Caco-2 (cell line): ENCODE measurements at regions not wholly inside any gene's neighbourhood (a gene's known extent, or its start where the extent isn't known, plus 50 kb on each side); places are given as distances from the start of the nearest gene placed in this dataset.

Source experiments
- BruUV-seq: library from RNA; stranded (reverse); fragments of 400-500 nt; replicated peaks from 2 replicates; lab custom pipeline; 2021; lab: Mats Ljungman, UMichigan
- CTCF ChIA-PET: fragments of 300-600 bp; sonication (Branson Sonifier 250); formaldehyde crosslinking; loops from one replicate; lab custom pipeline; 2022; ENCODE audit warnings: antibody characterized with exemption; lab: Charles Lee
- POLR2A ChIA-PET: fragments of 300-600 bp; sonication (Branson Sonifier 250); formaldehyde crosslinking; loops from one replicate; lab custom pipeline; 2022; ENCODE audit warnings: antibody characterized with exemption; lab: Charles Lee
- DNase-seq, 2 experiments: peaks; one replicate each; pipeline versions ENCODE4 v3.0.0 to v3.0.0-alpha.2; 2020 to 2022
- H3K27me3 ChIP-seq: replicated peaks from 2 replicates; pipeline ENCODE4 v1.6.0; 2011; ENCODE audit warnings: low read length; ENCODE audit not compliant: control insufficient read depth, insufficient read depth
- H3K36me3 ChIP-seq: 2 replicates; pipeline ENCODE4 v1.5.1; 2011; ENCODE audit warnings: low read length; ENCODE audit not compliant: control insufficient read depth, insufficient read depth
- H3K4me1 ChIP-seq: fragments of 250-450 bp; sonication (Bioruptor Pico); 2 replicates; pipeline ENCODE4 v1.5.1; 2020; ENCODE audit warnings: mild to moderate bottlenecking
- H3K4me3 ChIP-seq: 2 replicates; pipeline ENCODE4 v1.5.1; 2011; ENCODE audit warnings: low read depth, mild to moderate bottlenecking, control low read depth, low read length
- H3K9me3 ChIP-seq: fragments of 250-450 bp; sonication (Bioruptor Pico); 2 replicates; pipeline ENCODE4 v1.5.1; 2020; ENCODE audit warnings: mild to moderate bottlenecking, moderate library complexity
- H3K27ac Mint-ChIP-seq: one replicate; pipeline ENCODE4 v1.8.0; 2022; ENCODE audit warnings: mixed read lengths; ENCODE audit not compliant: unreplicated experiment
- H3K27me3 Mint-ChIP-seq: one replicate; pipeline ENCODE4 v1.8.0; 2022; ENCODE audit warnings: mixed read lengths; ENCODE audit not compliant: insufficient read depth, unreplicated experiment
- H3K36me3 Mint-ChIP-seq: one replicate; pipeline ENCODE4 v1.8.0; 2022; ENCODE audit warnings: mild to moderate bottlenecking, mixed read lengths; ENCODE audit not compliant: insufficient read depth, unreplicated experiment
- H3K4me1 Mint-ChIP-seq: one replicate; pipeline ENCODE4 v1.8.0; 2022; ENCODE audit warnings: low read depth, mixed read lengths; ENCODE audit not compliant: unreplicated experiment
- H3K4me3 Mint-ChIP-seq: one replicate; pipeline ENCODE4 v1.8.0; 2022; ENCODE audit warnings: mild to moderate bottlenecking, moderate library complexity, mixed read lengths; ENCODE audit not compliant: unreplicated experiment
- H3K9me3 Mint-ChIP-seq: one replicate; pipeline ENCODE4 v1.8.0; 2022; ENCODE audit warnings: mixed read lengths; ENCODE audit not compliant: unreplicated experiment
- CTCF ChIP-seq, 2 experiments: fragments of 200-600 bp in 1 of 2; IDR thresholded peaks; 1 replicate in 1 of 2; 2 replicates in 1 of 2; pipeline versions ENCODE4 v1.5.1 to v1.8.0; 2011 to 2022; ENCODE audit warnings: antibody characterized with exemption in 1 of 2, control low read depth in 1 of 2, inconsistent platforms in 1 of 2, low read depth in 1 of 2, low read length in 1 of 2, mild to moderate bottlenecking in 1 of 2, moderate library complexity in 1 of 2; ENCODE audit not compliant: insufficient read depth in 1 of 2, severe bottlenecking in 1 of 2, unreplicated experiment in 1 of 2
- intact Hi-C: fragments of 100-400 bp; cut with micrococcal nuclease; formaldehyde crosslinking; loops from one replicate; pipeline ENCODE4 v1.10.0; 2022; ENCODE audit not compliant: unreplicated experiment

- CTCF ChIA-PET, result no interaction called here
- BruUV-seq, result no TSS peak
- no peak overlapping the region for H3K27ac Mint-ChIP-seq
Measured at GRCh38 chr2:104462731-104463130, 391.2 kb upstream of the POU3F3 start.

GRCh38 chr2:104465981-104466380, 387.9 kb upstream of the POU3F3 start:
- H3K27ac Mint-ChIP-seq, result no peak overlapping the region
- ChIA-PET POLR2A (no interaction called here), CTCF (no interaction called here)
- H3K9me3 Mint-ChIP-seq, result no peaks in the 10 kb centered on the region
- DNase-seq, result no peak
- Histone ChIP-seq H3K4me3 (no peak overlapping the region), H3K4me1 (no peaks in the 10 kb centered on the region), H3K9me3 (no peaks in the 10 kb centered on the region), H3K36me3 (no peaks in the 10 kb centered on the region), H3K27me3 (no peaks in the 10 kb centered on the region)
- H3K4me3 Mint-ChIP-seq, result no peak overlapping the region
- no peaks in the 10 kb centered on the region for H3K36me3 Mint-ChIP-seq
- H3K4me1 Mint-ChIP-seq, result no peaks in the 10 kb centered on the region
- no peak for TF ChIP-seq CTCF (IDR thresholded peaks at IDR 0.05; ENCODE audit: insufficient read depth in 1 of 2, low read depth in 1 of 2, low read length in 1 of 2, severe bottlenecking in 1 of 2, unreplicated experiment in 1 of 2)
- no TSS peak for BruUV-seq
- H3K27me3 Mint-ChIP-seq, result peaks cover 16% of the 10 kb centered on the region
- intact Hi-C loops, result no loop called here

More at GRCh38 chr2:104462731-104463130, 391.2 kb upstream of the POU3F3 start:
- no peak for DNase-seq
- Mint-ChIP-seq H3K4me1 (no peaks in the 10 kb centered on the region), H3K36me3 (no peaks in the 10 kb centered on the region), H3K4me3 (no peak overlapping the region), H3K9me3 (no peaks in the 10 kb centered on the region), H3K27me3 (peaks cover 16% of the 10 kb centered on the region)
- Histone ChIP-seq H3K27me3 (no peaks in the 10 kb centered on the region), H3K36me3 (no peaks in the 10 kb centered on the region), H3K9me3 (no peaks in the 10 kb centered on the region; the same call in 1 of the 2 replicates), H3K4me1 (no peaks in the 10 kb centered on the region), H3K4me3 (no peak overlapping the region)
- intact Hi-C loops, result no loop called here
- no peak for TF ChIP-seq CTCF (IDR thresholded peaks at IDR 0.05; ENCODE audit: insufficient read depth in 1 of 2, low read depth in 1 of 2, low read length in 1 of 2, severe bottlenecking in 1 of 2, unreplicated experiment in 1 of 2)
- POLR2A ChIA-PET, result no interaction called here

GRCh38 chr2:104468846-104469245, 385.1 kb upstream of the POU3F3 start:
- no peaks in the 10 kb centered on the region for H3K36me3 ChIP-seq
- Mint-ChIP-seq H3K36me3 (no peaks in the 10 kb centered on the region), H3K27me3 (peaks cover 12% of the 10 kb centered on the region), H3K4me1 (no peaks in the 10 kb centered on the region), H3K27ac (no peak overlapping the region), H3K9me3 (no peaks in the 10 kb centered on the region), H3K4me3 (no peak overlapping the region)
- no peaks in the 10 kb centered on the region for H3K27me3 ChIP-seq
- no peaks in the 10 kb centered on the region for H3K9me3 ChIP-seq
- no peak overlapping the region for H3K4me3 ChIP-seq
- no peaks in the 10 kb centered on the region for H3K4me1 ChIP-seq
- POLR2A ChIA-PET, result no interaction called here
- CTCF ChIA-PET, result no interaction called here
- TF ChIP-seq CTCF (IDR thresholded peaks at IDR 0.05; ENCODE audit: insufficient read depth in 1 of 2, low read depth in 1 of 2, low read length in 1 of 2, severe bottlenecking in 1 of 2, unreplicated experiment in 1 of 2), result no peak
- no peak for DNase-seq
- intact Hi-C loops, result no loop called here
- BruUV-seq, result no TSS peak
